ENCODE measurements at regions not wholly inside any gene's neighbourhood (a gene's known extent, or its start where the extent isn't known, plus 50 kb on each side); places are given as distances from the start of the nearest gene placed in this dataset.

GRCh38 chr5:162990856-162991497 is 446.4 kb upstream of the CCNG1 start:
- no peak for ATAC-seq
- Mint-ChIP-seq H3K27ac (no peak overlapping the region), H3K4me3 (no peak overlapping the region), H3K4me1 (no peaks in the 10 kb centered on the region), H3K36me3 (no peaks in the 10 kb centered on the region), H3K27me3 (ENCODE audit: low read depth) (no peaks in the 10 kb centered on the region; the same call in 1 of the 2 replicates), H3K9me3 (peaks cover 7% of the 10 kb centered on the region; the same call in 1 of the 2 replicates)
- TF ChIP-seq TEAD4 (CRISPR knock-in tag; IDR thresholded peaks at IDR 0.05) (no peak), MXD4 (CRISPR knock-in tag; IDR thresholded peaks at IDR 0.05; ENCODE audit: borderline replicate concordance) (no peak), FOXJ3 (CRISPR knock-in tag; IDR thresholded peaks at IDR 0.05; ENCODE audit: borderline replicate concordance) (no peak), AR (CRISPR knock-in tag; IDR thresholded peaks at IDR 0.05) (no peak), NFE2L1 (CRISPR knock-in tag; IDR thresholded peaks at IDR 0.05) (no peak), GTF2I (CRISPR knock-in tag; conservative IDR thresholded peaks at IDR 0.05) (no peak)
- POLR2A ChIA-PET, result no interaction called here
- CTCF ChIA-PET, result no interaction called here
- DNase-seq (ENCODE audit: low spot score), result no peak

GRCh38 chr5:162995568-162995967 is 441.8 kb upstream of the CCNG1 start:
- ATAC-seq, result no peak
- no peak overlapping the region for H3K4me3 Mint-ChIP-seq

More at GRCh38 chr5:162995568-162995967, 441.8 kb upstream of the CCNG1 start:
- no peaks in the 10 kb centered on the region for H3K4me1 Mint-ChIP-seq
- TF ChIP-seq CDX4 (CRISPR knock-in tag; IDR thresholded peaks at IDR 0.05; ENCODE audit: borderline replicate concordance) (no peak), ZBTB21 (CRISPR knock-in tag; IDR thresholded peaks at IDR 0.05; ENCODE audit: borderline replicate concordance) (no peak), ZNF138 (CRISPR knock-in tag; conservative IDR thresholded peaks at IDR 0.05) (no peak), JAZF1 (CRISPR knock-in tag; IDR thresholded peaks at IDR 0.05) (no peak), FOXP4 (CRISPR knock-in tag; IDR thresholded peaks at IDR 0.05) (no peak), JUN (CRISPR knock-in tag; IDR thresholded peaks at IDR 0.05) (no peak), ELF4 (CRISPR knock-in tag; IDR thresholded peaks at IDR 0.05; ENCODE audit: low read depth) (no peak), ZMAT4 (CRISPR knock-in tag; IDR thresholded peaks at IDR 0.05) (no peak), HMGXB4 (CRISPR knock-in tag; IDR thresholded peaks at IDR 0.05) (no peak), AR (CRISPR knock-in tag; IDR thresholded peaks at IDR 0.05) (no peak), TCF7 (CRISPR knock-in tag; IDR thresholded peaks at IDR 0.05; ENCODE audit: low read depth) (no peak), HMGA2 (CRISPR knock-in tag; IDR thresholded peaks at IDR 0.05) (no peak)
- H3K27me3 Mint-ChIP-seq (ENCODE audit: low read depth), result no peaks in the 10 kb centered on the region; the same call in 1 of the 2 replicates
- ChIA-PET POLR2A (no interaction called here), CTCF (no interaction called here)
- no peak overlapping the region for H3K27ac Mint-ChIP-seq
- DNase-seq (ENCODE audit: low spot score), result no peak
- H3K9me3 Mint-ChIP-seq, result no peaks in the 10 kb centered on the region
- no peaks in the 10 kb centered on the region for H3K36me3 Mint-ChIP-seq

Measured in WTC11 (cell line).